ENCODE measurements at regions not wholly inside any gene's neighbourhood (a gene's known extent, or its start where the extent isn't known, plus 50 kb on each side); places are given as distances from the start of the nearest gene placed in this dataset.

DNA sequence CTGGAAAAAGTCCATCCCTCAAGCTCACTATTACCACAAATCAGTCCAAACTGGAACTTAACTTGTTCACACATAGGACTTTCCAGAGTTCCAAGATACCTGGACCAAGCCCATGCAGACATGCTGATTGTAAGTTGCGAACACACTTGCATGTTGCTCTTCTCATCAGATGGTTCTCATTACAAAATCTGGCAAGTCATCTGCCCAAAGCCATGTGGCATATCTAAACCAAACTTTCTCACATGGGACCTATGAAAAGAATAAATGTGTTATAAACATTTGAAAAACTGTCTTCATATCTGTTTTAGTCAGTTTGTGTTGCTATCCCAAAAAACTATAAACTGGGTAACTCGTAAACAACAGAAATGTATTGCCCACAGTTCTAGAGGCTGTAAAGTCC is 58.8 kb upstream of the MKLN1 start:
- TF ChIP-seq, protein P1, sequence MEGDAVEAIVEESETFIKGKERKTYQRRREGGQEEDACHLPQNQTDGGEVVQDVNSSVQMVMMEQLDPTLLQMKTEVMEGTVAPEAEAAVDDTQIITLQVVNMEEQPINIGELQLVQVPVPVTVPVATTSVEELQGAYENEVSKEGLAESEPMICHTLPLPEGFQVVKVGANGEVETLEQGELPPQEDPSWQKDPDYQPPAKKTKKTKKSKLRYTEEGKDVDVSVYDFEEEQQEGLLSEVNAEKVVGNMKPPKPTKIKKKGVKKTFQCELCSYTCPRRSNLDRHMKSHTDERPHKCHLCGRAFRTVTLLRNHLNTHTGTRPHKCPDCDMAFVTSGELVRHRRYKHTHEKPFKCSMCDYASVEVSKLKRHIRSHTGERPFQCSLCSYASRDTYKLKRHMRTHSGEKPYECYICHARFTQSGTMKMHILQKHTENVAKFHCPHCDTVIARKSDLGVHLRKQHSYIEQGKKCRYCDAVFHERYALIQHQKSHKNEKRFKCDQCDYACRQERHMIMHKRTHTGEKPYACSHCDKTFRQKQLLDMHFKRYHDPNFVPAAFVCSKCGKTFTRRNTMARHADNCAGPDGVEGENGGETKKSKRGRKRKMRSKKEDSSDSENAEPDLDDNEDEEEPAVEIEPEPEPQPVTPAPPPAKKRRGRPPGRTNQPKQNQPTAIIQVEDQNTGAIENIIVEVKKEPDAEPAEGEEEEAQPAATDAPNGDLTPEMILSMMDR (IDR thresholded peaks at IDR 0.05; ENCODE audit: insufficient read depth, low read length, severe bottlenecking), result no peak
- H3K36me3 ChIP-seq (ENCODE audit: control insufficient read depth, insufficient read depth, low read length), result no peaks in the 10 kb centered on the region
- FAIRE-seq (no peak), DNase-seq (ENCODE audit: low read depth) (no peak)
- peaks cover 2% of the 10 kb centered on the region for H3K27me3 ChIP-seq (ENCODE audit: control insufficient read depth, insufficient read depth, low read length)
- no peak overlapping the region for H3K4me3 ChIP-seq (ENCODE audit: low read depth, low read length)

DNA sequence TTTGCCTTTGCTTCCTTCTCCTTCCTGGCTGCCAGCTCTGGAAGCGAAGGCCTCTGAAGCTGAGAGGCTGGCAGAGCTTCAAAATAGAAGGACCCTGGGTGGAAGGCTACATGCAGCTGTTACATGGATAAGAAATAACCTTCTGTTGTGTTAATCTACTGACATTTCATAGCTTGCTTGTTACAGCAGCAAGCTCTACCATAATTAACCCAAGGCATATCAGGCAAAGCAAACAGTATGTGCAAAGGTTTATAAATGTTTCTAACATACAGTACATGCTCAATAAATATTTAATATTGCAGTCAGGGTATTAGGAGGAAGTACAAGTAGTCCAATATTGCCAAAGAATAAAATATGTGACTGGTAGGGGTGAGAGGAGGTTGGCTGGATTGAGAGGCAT is 55.6 kb upstream of the MKLN1 start:
- DNase-seq (ENCODE audit: low read depth), result no peak
- TF ChIP-seq, protein P1 (IDR thresholded peaks at IDR 0.05; ENCODE audit: insufficient read depth, low read length, severe bottlenecking), result no peak
- H3K4me3 ChIP-seq (ENCODE audit: low read depth, low read length), result no peak overlapping the region
- no peaks in the 10 kb centered on the region for H3K36me3 ChIP-seq (ENCODE audit: control insufficient read depth, insufficient read depth, low read length)
- FAIRE-seq, result no peak
- H3K27me3 ChIP-seq (ENCODE audit: control insufficient read depth, insufficient read depth, low read length), result peaks cover 2% of the 10 kb centered on the region

DNA sequence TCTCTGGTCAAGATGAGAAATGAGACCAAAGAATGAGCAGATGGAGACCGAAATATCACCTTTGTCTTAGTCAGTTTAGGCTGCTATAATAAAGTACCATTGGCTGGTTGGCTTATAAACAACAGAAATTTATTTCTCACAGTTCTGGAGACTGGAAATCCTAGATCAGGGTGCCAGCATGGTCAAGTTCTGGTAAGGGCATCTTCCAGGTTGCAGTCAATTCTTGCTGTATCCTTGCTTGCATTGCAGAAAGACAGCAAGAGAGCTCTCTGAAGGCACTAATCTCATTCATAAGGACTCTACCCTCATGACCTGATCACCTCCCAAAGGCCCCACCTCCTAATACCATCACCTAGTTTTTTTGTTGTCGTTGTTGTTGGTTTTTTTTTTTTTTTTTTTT is 52.7 kb upstream of the MKLN1 start:
- no peaks in the 10 kb centered on the region for H3K36me3 ChIP-seq (ENCODE audit: control insufficient read depth, insufficient read depth, low read length)
- H3K4me3 ChIP-seq (ENCODE audit: low read depth, low read length), result no peak overlapping the region
- TF ChIP-seq, protein P1 (IDR thresholded peaks at IDR 0.05; ENCODE audit: insufficient read depth, low read length, severe bottlenecking), result no peak
- FAIRE-seq (no peak), DNase-seq (ENCODE audit: low read depth) (no peak)
- H3K27me3 ChIP-seq (ENCODE audit: control insufficient read depth, insufficient read depth, low read length), result peaks cover 2% of the 10 kb centered on the region

DNA sequence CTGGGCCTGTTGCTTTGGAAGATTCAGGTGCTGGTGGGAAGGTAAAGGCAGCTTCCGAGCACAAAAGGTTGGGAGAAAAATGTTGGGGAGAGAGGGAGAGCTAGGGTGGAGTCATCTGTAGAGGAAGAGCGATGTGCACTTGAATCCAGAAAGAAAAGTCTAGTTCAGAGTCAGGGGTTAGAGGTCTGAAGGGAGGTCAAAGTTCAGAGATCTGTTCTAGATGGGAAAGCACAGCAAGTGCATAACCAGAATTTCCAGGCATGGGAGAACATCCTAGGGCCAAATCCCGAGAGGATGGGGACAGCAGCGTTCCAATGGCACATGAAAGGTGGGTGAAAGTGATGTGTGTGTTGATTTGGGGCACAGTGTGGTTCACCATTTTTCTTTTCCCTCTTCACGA is 51.5 kb upstream of the MKLN1 start:
- H3K36me3 ChIP-seq (ENCODE audit: control insufficient read depth, insufficient read depth, low read length), result no peaks in the 10 kb centered on the region
- H3K27me3 ChIP-seq (ENCODE audit: control insufficient read depth, insufficient read depth, low read length), result peaks cover 2% of the 10 kb centered on the region
- no peak for FAIRE-seq
- TF ChIP-seq, protein P1 (IDR thresholded peaks at IDR 0.05; ENCODE audit: insufficient read depth, low read length, severe bottlenecking), result no peak
- H3K4me3 ChIP-seq (ENCODE audit: low read depth, low read length), result no peak overlapping the region
- no peak for DNase-seq (ENCODE audit: low read depth)

DNA sequence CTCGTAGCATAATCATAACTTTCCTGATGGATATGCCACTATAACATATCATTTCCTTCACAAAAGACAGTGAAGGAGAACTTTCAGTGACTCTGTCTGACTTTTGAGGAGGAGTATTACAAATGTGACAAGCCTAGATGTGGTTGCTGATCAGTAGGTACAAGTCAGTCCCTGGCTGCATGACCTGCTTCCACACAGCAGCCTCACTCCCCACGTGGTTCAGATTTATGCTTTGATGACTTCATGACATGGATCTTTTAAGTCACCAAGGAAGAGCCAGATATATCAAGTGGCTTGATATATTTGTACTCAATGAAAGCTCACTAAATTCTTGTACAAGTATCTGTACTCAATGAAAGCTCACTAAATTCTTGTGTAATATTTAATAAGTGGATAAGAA is 50.9 kb upstream of the MKLN1 start:
- FAIRE-seq (no peak), DNase-seq (ENCODE audit: low read depth) (no peak)
- no peaks in the 10 kb centered on the region for H3K36me3 ChIP-seq (ENCODE audit: control insufficient read depth, insufficient read depth, low read length)
- TF ChIP-seq, protein P1 (IDR thresholded peaks at IDR 0.05; ENCODE audit: insufficient read depth, low read length, severe bottlenecking), result no peak
- peaks cover 2% of the 10 kb centered on the region for H3K27me3 ChIP-seq (ENCODE audit: control insufficient read depth, insufficient read depth, low read length)
- no peak overlapping the region for H3K4me3 ChIP-seq (ENCODE audit: low read depth, low read length)

Data from bronchial epithelial cell (primary cell).